ENCODE measurements at regions not wholly inside any gene's neighbourhood (a gene's known extent, or its start where the extent isn't known, plus 50 kb on each side); places are given as distances from the start of the nearest gene placed in this dataset.

GRCh38 chr6:23349521-23350147 is 776.4 kb upstream of the NRSN1 start:
- 13 to 25% methylated on average over 3 of the region's 3 CpGs for WGBS, 2 donors (ENCODE audit: low coverage in 1 of 2)
- Histone ChIP-seq H3K9me3 (no peaks in the 10 kb centered on the region), H3K36me3 (no peaks in the 10 kb centered on the region), H3K4me3 (no peak overlapping the region), H3K27ac (no peak overlapping the region), H3K4me1 (no peaks in the 10 kb centered on the region), H3K27me3 (no peaks in the 10 kb centered on the region)
- intact Hi-C loops (cut with DNase I; ENCODE audit: low total_unique reads) = no loop called here
- DNase-seq = no peak
- TF ChIP-seq POLR2A (IDR thresholded peaks at IDR 0.05) (no peak), EP300 (IDR thresholded peaks at IDR 0.05; ENCODE audit: low read depth) (no peak), POLR2AphosphoS5 (IDR thresholded peaks at IDR 0.05) (no peak), CTCF (IDR thresholded peaks at IDR 0.05) (no peak)
- in situ Hi-C loops (cut with MboI; ENCODE audit: low pct_ligation_motif_present in 1 of 4, low pct_unique_long_range_greater_than_20kb in 1 of 4, low sequenced_read_pairs in 3 of 4) = no loop called here

- WGBS, 2 donors (ENCODE audit: low coverage in 1 of 2) = 51 to 74% methylated on average over 2 of the region's 2 CpGs
- intact Hi-C loops (cut with DNase I; ENCODE audit: low total_unique reads) (no loop called here), in situ Hi-C loops (cut with MboI; ENCODE audit: low pct_ligation_motif_present in 1 of 4, low pct_unique_long_range_greater_than_20kb in 1 of 4, low sequenced_read_pairs in 3 of 4) (no loop called here)
- Histone ChIP-seq H3K4me1 (no peaks in the 10 kb centered on the region), H3K27me3 (no peaks in the 10 kb centered on the region), H3K4me3 (no peak overlapping the region), H3K27ac (no peak overlapping the region), H3K36me3 (no peaks in the 10 kb centered on the region), H3K9me3 (no peaks in the 10 kb centered on the region)
- DNase-seq = no peak
- TF ChIP-seq CTCF (IDR thresholded peaks at IDR 0.05) = no peak
- TF ChIP-seq EP300 (IDR thresholded peaks at IDR 0.05; ENCODE audit: low read depth) = no peak
- no peak for TF ChIP-seq POLR2AphosphoS5 (IDR thresholded peaks at IDR 0.05)
- TF ChIP-seq POLR2A (IDR thresholded peaks at IDR 0.05) = no peak
These were observed 775.1 kb upstream of the NRSN1 start for GRCh38 chr6:23350752-23351453.

GRCh38 chr6:23354004-23354403 is 772.0 kb upstream of the NRSN1 start:
- DNase-seq = no peak
- Histone ChIP-seq H3K27ac (no peak overlapping the region), H3K9me3 (no peaks in the 10 kb centered on the region), H3K36me3 (no peaks in the 10 kb centered on the region), H3K27me3 (no peaks in the 10 kb centered on the region), H3K4me1 (no peaks in the 10 kb centered on the region), H3K4me3 (no peak overlapping the region)
- intact Hi-C loops (cut with DNase I; ENCODE audit: low total_unique reads) (no loop called here), in situ Hi-C loops (cut with MboI; ENCODE audit: low pct_ligation_motif_present in 1 of 4, low pct_unique_long_range_greater_than_20kb in 1 of 4, low sequenced_read_pairs in 3 of 4) (no loop called here)
- TF ChIP-seq EP300 (IDR thresholded peaks at IDR 0.05; ENCODE audit: low read depth) (no peak), POLR2A (IDR thresholded peaks at IDR 0.05) (no peak), POLR2AphosphoS5 (IDR thresholded peaks at IDR 0.05) (no peak), CTCF (IDR thresholded peaks at IDR 0.05) (no peak)

GRCh38 chr6:23357185-23357766 is 768.7 kb upstream of the NRSN1 start:
- DNase-seq = no peak
- WGBS, 2 donors (ENCODE audit: low coverage in 1 of 2) = 42 to 44% methylated on average over 2 of the region's 2 CpGs
- H3K4me1 ChIP-seq = no peaks in the 10 kb centered on the region
- H3K27me3 ChIP-seq = no peaks in the 10 kb centered on the region
- intact Hi-C loops (cut with DNase I; ENCODE audit: low total_unique reads) (no loop called here), in situ Hi-C loops (cut with MboI; ENCODE audit: low pct_ligation_motif_present in 1 of 4, low pct_unique_long_range_greater_than_20kb in 1 of 4, low sequenced_read_pairs in 3 of 4) (no loop called here)
- H3K36me3 ChIP-seq = no peaks in the 10 kb centered on the region
- TF ChIP-seq EP300 (IDR thresholded peaks at IDR 0.05; ENCODE audit: low read depth) (no peak), CTCF (IDR thresholded peaks at IDR 0.05) (no peak), POLR2A (IDR thresholded peaks at IDR 0.05) (no peak), POLR2AphosphoS5 (IDR thresholded peaks at IDR 0.05) (no peak)
- H3K9me3 ChIP-seq = no peaks in the 10 kb centered on the region
- no peak overlapping the region for H3K4me3 ChIP-seq
- H3K27ac ChIP-seq = no peak overlapping the region

All from transverse colon (tissue), 4 donors.